Peyer's patch (tissue), 4 donors: ENCODE measurements at regions not wholly inside any gene's neighbourhood (a gene's known extent, or its start where the extent isn't known, plus 50 kb on each side); places are given as distances from the start of the nearest gene placed in this dataset.

ENCODE experiments used
- POLR2A ChIP-seq, 2 donors: fragments of 450-650 bp; IDR thresholded peaks; one replicate each; pipeline ENCODE4 v1.5.1; 2017; ENCODE audit warnings: antibody characterized with exemption in 2 of 2, mild to moderate bottlenecking in 2 of 2, moderate library complexity in 2 of 2
- TF ChIP-seq, protein P1 (sequence below), 6 experiments: fragments of 450-650 bp in 4 of 6; fragments of 200-600 bp in 2 of 6; sonication (generic) in 1 of 6; IDR thresholded peaks; one replicate each; pipeline ENCODE4 v1.5.1; 2017 to 2019; ENCODE audit warnings: antibody characterized with exemption in 6 of 6, mild to moderate bottlenecking in 3 of 6, moderate library complexity in 1 of 6

DNA sequence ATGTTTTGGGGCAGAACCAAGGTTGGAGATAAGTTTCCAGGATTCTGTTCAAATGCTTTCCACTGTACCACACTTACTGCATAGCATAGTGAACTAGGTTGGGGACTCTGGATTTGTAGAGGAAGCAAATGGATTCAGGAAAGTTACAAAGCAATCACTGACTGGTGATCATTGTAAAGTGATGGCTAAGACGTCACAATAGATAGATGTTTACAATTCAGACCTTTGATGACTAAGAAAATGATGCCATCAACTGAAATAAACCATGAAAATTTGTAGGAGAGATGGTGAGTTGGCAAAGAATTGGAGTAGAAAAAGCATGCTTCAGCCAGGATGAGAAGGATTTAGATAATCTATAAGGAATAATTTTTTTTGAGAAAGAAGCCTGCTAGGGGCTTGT is 178.0 kb downstream of the UBE2E3 start:
- TF ChIP-seq, protein P1, sequence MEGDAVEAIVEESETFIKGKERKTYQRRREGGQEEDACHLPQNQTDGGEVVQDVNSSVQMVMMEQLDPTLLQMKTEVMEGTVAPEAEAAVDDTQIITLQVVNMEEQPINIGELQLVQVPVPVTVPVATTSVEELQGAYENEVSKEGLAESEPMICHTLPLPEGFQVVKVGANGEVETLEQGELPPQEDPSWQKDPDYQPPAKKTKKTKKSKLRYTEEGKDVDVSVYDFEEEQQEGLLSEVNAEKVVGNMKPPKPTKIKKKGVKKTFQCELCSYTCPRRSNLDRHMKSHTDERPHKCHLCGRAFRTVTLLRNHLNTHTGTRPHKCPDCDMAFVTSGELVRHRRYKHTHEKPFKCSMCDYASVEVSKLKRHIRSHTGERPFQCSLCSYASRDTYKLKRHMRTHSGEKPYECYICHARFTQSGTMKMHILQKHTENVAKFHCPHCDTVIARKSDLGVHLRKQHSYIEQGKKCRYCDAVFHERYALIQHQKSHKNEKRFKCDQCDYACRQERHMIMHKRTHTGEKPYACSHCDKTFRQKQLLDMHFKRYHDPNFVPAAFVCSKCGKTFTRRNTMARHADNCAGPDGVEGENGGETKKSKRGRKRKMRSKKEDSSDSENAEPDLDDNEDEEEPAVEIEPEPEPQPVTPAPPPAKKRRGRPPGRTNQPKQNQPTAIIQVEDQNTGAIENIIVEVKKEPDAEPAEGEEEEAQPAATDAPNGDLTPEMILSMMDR (IDR thresholded peaks at IDR 0.05): no peak
- no peak for TF ChIP-seq POLR2A (IDR thresholded peaks at IDR 0.05)
